Panc1 (cell line): ENCODE measurements at regions not wholly inside any gene's neighbourhood (a gene's known extent, or its start where the extent isn't known, plus 50 kb on each side); places are given as distances from the start of the nearest gene placed in this dataset.

Source experiments
- ATAC-seq: fragments of 200-7000 bp; cut with Tn5 transposase; 2 replicates; pipeline ENCODE4 v1.9.1; 2020; ENCODE audit warnings: mild to moderate bottlenecking, moderate library complexity
- BruUV-seq: library from RNA; stranded (reverse); fragments of 400-500 nt; replicated peaks from 2 replicates; lab custom pipeline; 2021; lab: Mats Ljungman, UMichigan
- CTCF ChIA-PET: fragments of 300-600 bp; sonication (Branson Sonifier 250); formaldehyde crosslinking; loops from one replicate; lab custom pipeline; 2022; ENCODE audit warnings: antibody characterized with exemption; lab: Charles Lee
- POLR2A ChIA-PET: fragments of 300-600 bp; sonication (Branson Sonifier 250); formaldehyde crosslinking; loops from one replicate; lab custom pipeline; 2022; ENCODE audit warnings: antibody characterized with exemption; lab: Charles Lee
- DNase-seq: peaks from one replicate; pipeline ENCODE4 v3.0.0-alpha.2; 2010; ENCODE audit warnings: low read depth, low spot score
- H3K27ac ChIP-seq: 2 replicates; pipeline ENCODE4 v1.5.1; 2011; ENCODE audit warnings: mild to moderate bottlenecking, low read length, inconsistent platforms
- H3K27me3 ChIP-seq: fragments of 200-500 bp; sonication (Bioruptor generic); 2 replicates; pipeline ENCODE4 v1.6.0; 2014; ENCODE audit warnings: low read length, inconsistent platforms; ENCODE audit not compliant: control insufficient read depth, insufficient read depth
- H3K36me3 ChIP-seq: fragments of 200-500 bp; sonication (Bioruptor generic); 2 replicates; pipeline ENCODE4 v1.5.1; 2014; ENCODE audit warnings: inconsistent platforms, mild to moderate bottlenecking, low read length, moderate library complexity; ENCODE audit not compliant: control insufficient read depth, insufficient read depth
- H3K4me1 ChIP-seq: 2 replicates; pipeline ENCODE4 v1.5.1; 2011; ENCODE audit warnings: inconsistent platforms, mild to moderate bottlenecking, low read length, moderate library complexity; ENCODE audit not compliant: control insufficient read depth, insufficient read depth
- H3K4me3 ChIP-seq, 2 experiments: 2 replicates each; pipeline ENCODE4 v1.5.1; 2011 to 2012; ENCODE audit warnings: low read depth in 2 of 2, low read length in 2 of 2, mild to moderate bottlenecking in 2 of 2, inconsistent platforms in 1 of 2, moderate library complexity in 1 of 2
- H3K9me3 ChIP-seq: fragments of 200-500 bp; sonication (Bioruptor generic); 2 replicates; pipeline ENCODE4 v1.5.1; 2014; ENCODE audit warnings: low read depth, mild to moderate bottlenecking, inconsistent platforms, low read length, moderate library complexity; ENCODE audit not compliant: control insufficient read depth, insufficient read depth
- POLR2AphosphoS5 ChIP-seq: IDR thresholded peaks from 2 replicates; pipeline ENCODE4 v1.6.1; 2012; ENCODE audit warnings: mild to moderate bottlenecking, low read depth, low read length, moderate library complexity
- REST ChIP-seq, 2 experiments: IDR thresholded peaks; 2 replicates each; pipeline ENCODE4 v1.6.1; 2011 to 2012; ENCODE audit warnings: low read depth in 2 of 2, control low read depth in 1 of 2, low read length in 1 of 2, mild to moderate bottlenecking in 1 of 2, moderate library complexity in 1 of 2; ENCODE audit not compliant: insufficient read depth in 1 of 2
- SIN3A ChIP-seq: IDR thresholded peaks from 2 replicates; pipeline ENCODE4 v1.6.1; 2012; ENCODE audit warnings: low read depth, mild to moderate bottlenecking, low read length, moderate library complexity, borderline replicate concordance; ENCODE audit not compliant: insufficient read depth
- TCF7L2 ChIP-seq: IDR thresholded peaks from 2 replicates; pipeline ENCODE4 v1.6.1; 2011; ENCODE audit warnings: mild to moderate bottlenecking, low read depth, low read length, inconsistent platforms
- in situ Hi-C: cut with HindIII; loops from 2 replicates; pipeline ENCODE4 v1.10.0; 2016; ENCODE audit warnings: low sequenced_read_pairs, low pct_unique_long_range_greater_than_20kb
- intact Hi-C: fragments of 100-400 bp; cut with micrococcal nuclease; formaldehyde crosslinking; loops from one replicate; pipeline ENCODE4 v1.10.0; 2022; ENCODE audit not compliant: unreplicated experiment
- TF ChIP-seq, protein P1 (sequence below): fragments of 450-650 bp; IDR thresholded peaks from 2 replicates; pipeline ENCODE4 v1.5.1; 2017; ENCODE audit warnings: mild to moderate bottlenecking

GRCh38 chr21:17396948-17397347 lies 115.9 kb upstream of the CXADR start:
- no peak for DNase-seq
- H3K4me3 ChIP-seq, result no peak overlapping the region
- BruUV-seq, result no TSS peak
- in situ Hi-C loops, result no loop called here
- no peaks in the 10 kb centered on the region for H3K4me1 ChIP-seq
- H3K27ac ChIP-seq, result no peak overlapping the region
- no peaks in the 10 kb centered on the region for H3K9me3 ChIP-seq
- no peaks in the 10 kb centered on the region for H3K27me3 ChIP-seq
- intact Hi-C loops, result no loop called here
- no peaks in the 10 kb centered on the region for H3K36me3 ChIP-seq
- ATAC-seq, result no peak
- ChIA-PET CTCF (no interaction called here), POLR2A (no interaction called here)
- TF ChIP-seq POLR2AphosphoS5 (no peak), TCF7L2 (no peak), SIN3A (no peak), REST (IDR thresholded peaks at IDR 0.05; ENCODE audit: insufficient read depth in 1 of 2, low read depth in 2 of 2, low read length in 1 of 2) (no peak)
- TF ChIP-seq, protein P1, sequence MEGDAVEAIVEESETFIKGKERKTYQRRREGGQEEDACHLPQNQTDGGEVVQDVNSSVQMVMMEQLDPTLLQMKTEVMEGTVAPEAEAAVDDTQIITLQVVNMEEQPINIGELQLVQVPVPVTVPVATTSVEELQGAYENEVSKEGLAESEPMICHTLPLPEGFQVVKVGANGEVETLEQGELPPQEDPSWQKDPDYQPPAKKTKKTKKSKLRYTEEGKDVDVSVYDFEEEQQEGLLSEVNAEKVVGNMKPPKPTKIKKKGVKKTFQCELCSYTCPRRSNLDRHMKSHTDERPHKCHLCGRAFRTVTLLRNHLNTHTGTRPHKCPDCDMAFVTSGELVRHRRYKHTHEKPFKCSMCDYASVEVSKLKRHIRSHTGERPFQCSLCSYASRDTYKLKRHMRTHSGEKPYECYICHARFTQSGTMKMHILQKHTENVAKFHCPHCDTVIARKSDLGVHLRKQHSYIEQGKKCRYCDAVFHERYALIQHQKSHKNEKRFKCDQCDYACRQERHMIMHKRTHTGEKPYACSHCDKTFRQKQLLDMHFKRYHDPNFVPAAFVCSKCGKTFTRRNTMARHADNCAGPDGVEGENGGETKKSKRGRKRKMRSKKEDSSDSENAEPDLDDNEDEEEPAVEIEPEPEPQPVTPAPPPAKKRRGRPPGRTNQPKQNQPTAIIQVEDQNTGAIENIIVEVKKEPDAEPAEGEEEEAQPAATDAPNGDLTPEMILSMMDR, result no peak

DNA sequence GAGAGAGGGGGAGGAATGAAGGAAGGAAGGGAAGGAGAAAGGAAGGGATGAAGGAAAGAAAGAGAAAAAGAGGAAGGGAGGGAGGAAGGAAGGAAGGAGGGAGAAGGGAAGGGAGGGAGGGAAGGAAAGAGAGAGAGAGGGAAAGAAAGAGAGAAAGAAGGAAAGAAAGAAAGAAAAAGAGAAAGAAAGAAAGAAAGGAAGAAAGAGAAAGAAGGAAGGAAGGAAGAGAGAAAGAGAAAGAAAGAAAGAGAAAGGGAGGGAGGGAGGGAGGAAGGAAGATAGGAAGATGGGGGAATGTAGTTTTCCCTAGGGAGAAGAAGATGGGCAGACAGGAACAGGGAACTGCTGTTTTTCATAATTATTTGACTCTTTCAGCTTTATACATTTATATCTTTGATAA lies 115.1 kb upstream of the CXADR start:
- ATAC-seq, result no peak

More for the DNA sequence above, 115.1 kb upstream of the CXADR start:
- no peaks in the 10 kb centered on the region for H3K9me3 ChIP-seq
- H3K27ac ChIP-seq, result no peak overlapping the region
- H3K4me1 ChIP-seq, result no peaks in the 10 kb centered on the region
- TF ChIP-seq, protein P1, result no peak
- TF ChIP-seq REST (IDR thresholded peaks at IDR 0.05; ENCODE audit: insufficient read depth in 1 of 2, low read depth in 2 of 2, low read length in 1 of 2) (no peak), SIN3A (no peak), POLR2AphosphoS5 (no peak), TCF7L2 (no peak)
- DNase-seq, result no peak
- H3K4me3 ChIP-seq, result no peak overlapping the region
- CTCF ChIA-PET, result no interaction called here
- POLR2A ChIA-PET, result no interaction called here
- in situ Hi-C loops, result no loop called here
- H3K36me3 ChIP-seq, result no peaks in the 10 kb centered on the region
- no TSS peak for BruUV-seq
- no peaks in the 10 kb centered on the region for H3K27me3 ChIP-seq
- intact Hi-C loops, result no loop called here
